SK-N-SH (cell line): ENCODE measurements at regions not wholly inside any gene's neighbourhood (a gene's known extent, or its start where the extent isn't known, plus 50 kb on each side); places are given as distances from the start of the nearest gene placed in this dataset.

Source experiments
- CTCF ChIA-PET: fragments of 300-600, 350-600 bp; formaldehyde crosslinking; extraction: SDS; loops from one replicate; lab custom pipeline; 2021; lab: Yijun Ruan, JAX
- POLR2A ChIA-PET: fragments of 350-600 bp; sonication (Branson Sonifier 250); formaldehyde crosslinking; extraction: SDS; loops from one replicate; lab custom pipeline; 2020; ENCODE audit warnings: antibody characterized with exemption, inconsistent platforms; lab: Yijun Ruan, JAX
- DNase-seq: peaks from one replicate; pipeline ENCODE4 v3.0.0; 2012
- H2AFZ ChIP-seq: fragments of 200-600 bp; sonication (generic); 2 replicates; pipeline ENCODE4 v1.8.1; 2016; ENCODE audit warnings: antibody characterized with exemption, mild to moderate bottlenecking, low read depth
- H3F3A ChIP-seq: fragments of 200-600 bp; sonication (generic); replicated peaks from 2 replicates; pipeline ENCODE3; 2016; ENCODE audit warnings: antibody characterized with exemption, mild to moderate bottlenecking; ENCODE audit not compliant: insufficient read depth
- H3K27ac ChIP-seq, 2 experiments: fragments of 200-500 bp in 1 of 2; fragments of 200-600 bp in 1 of 2; sonication (Bioruptor generic) in 1 of 2; sonication (generic), shearing (Covaris generic) in 1 of 2; 2 replicates each; pipeline versions ENCODE4 v1.5.1 to v1.6.1; 2014 to 2016; ENCODE audit warnings: low read depth in 2 of 2, inconsistent platforms in 1 of 2, low read length in 1 of 2, mild to moderate bottlenecking in 1 of 2, mixed read lengths in 1 of 2
- H3K27me3 ChIP-seq: fragments of 200-600 bp; sonication (generic), shearing (Covaris generic); 2 replicates; pipeline ENCODE4 v1.6.1; 2016; ENCODE audit warnings: mixed run types; ENCODE audit not compliant: insufficient read depth
- H3K36me3 ChIP-seq, 2 experiments: fragments of 200-500 bp in 1 of 2; fragments of 200-600 bp in 1 of 2; sonication (Bioruptor generic) in 1 of 2; sonication (generic) in 1 of 2; replicated peaks in 1 of 2; 2 replicates each; pipeline versions ENCODE3 to v1.5.1; 2014 to 2016; ENCODE audit warnings: low read length in 1 of 2, mild to moderate bottlenecking in 1 of 2; ENCODE audit not compliant: insufficient read depth in 2 of 2, control insufficient read depth in 1 of 2
- H3K4me1 ChIP-seq, 2 experiments: fragments of 200-500 bp in 1 of 2; fragments of 200-600 bp in 1 of 2; sonication (Bioruptor generic) in 1 of 2; sonication (generic), shearing (Covaris generic) in 1 of 2; 2 replicates each; pipeline versions ENCODE4 v1.5.1 to v1.6.1; 2014 to 2016; ENCODE audit warnings: low read depth in 1 of 2, low read length in 1 of 2, mixed run types in 1 of 2; ENCODE audit not compliant: insufficient read depth in 2 of 2, control insufficient read depth in 1 of 2
- H3K4me2 ChIP-seq: fragments of 200-600 bp; sonication (generic), shearing (Covaris generic); 2 replicates; pipeline ENCODE4 v1.6.1; 2017; ENCODE audit warnings: mixed run types
- H3K4me3 ChIP-seq, 2 experiments: fragments of 200-500 bp in 1 of 2; fragments of 200-600 bp in 1 of 2; sonication (Bioruptor generic) in 1 of 2; sonication (generic), shearing (Covaris generic) in 1 of 2; 2 replicates each; pipeline versions ENCODE4 v1.5.1 to v1.8.1; 2014 to 2016; ENCODE audit warnings: low read depth in 2 of 2, inconsistent platforms in 1 of 2, low read length in 1 of 2, mild to moderate bottlenecking in 1 of 2, mixed read lengths in 1 of 2, moderate library complexity in 1 of 2
- H3K79me2 ChIP-seq: fragments of 200-600 bp; sonication (generic); 2 replicates; pipeline ENCODE4 v1.8.1; 2017; ENCODE audit warnings: mild to moderate bottlenecking; ENCODE audit not compliant: insufficient read depth
- H3K9ac ChIP-seq: fragments of 200-600 bp; sonication (generic); 2 replicates; pipeline ENCODE4 v1.6.1; 2017; ENCODE audit warnings: mixed run types
- H3K9me2 ChIP-seq: fragments of 200-600 bp; sonication (generic); 2 replicates; pipeline ENCODE4 v1.6.1; 2017; ENCODE audit warnings: mixed run types
- H3K9me3 ChIP-seq: fragments of 200-600 bp; sonication (generic); 2 replicates; pipeline ENCODE4 v1.6.1; 2017; ENCODE audit warnings: mixed run types, mild to moderate bottlenecking, moderate library complexity
- H4K20me1 ChIP-seq: fragments of 200-600 bp; sonication (generic); 2 replicates; pipeline ENCODE4 v1.6.1; 2017; ENCODE audit warnings: mild to moderate bottlenecking, mixed run types; ENCODE audit not compliant: insufficient read depth
- CHD2 ChIP-seq: fragments of 150-350 bp; IDR thresholded peaks from 2 replicates; pipeline ENCODE4 v1.6.1; 2018; ENCODE audit warnings: low read length; ENCODE audit not compliant: partially characterized antibody
- EZH2phosphoT487 ChIP-seq: fragments of 200-600 bp; sonication (generic); IDR thresholded peaks from 2 replicates; pipeline ENCODE4 v1.6.1; 2017; ENCODE audit warnings: low read depth, mixed run types, mild to moderate bottlenecking, antibody characterized with exemption, moderate library complexity, borderline replicate concordance
- FOSL2 ChIP-seq: IDR thresholded peaks from 2 replicates; pipeline ENCODE4 v1.4.0; 2012; ENCODE audit warnings: low read depth, mild to moderate bottlenecking, moderate library complexity, borderline replicate concordance
- FOXJ3 ChIP-seq: sonication (generic); formaldehyde crosslinking; IDR thresholded peaks from 2 replicates; pipeline ENCODE4 v1.5.1; 2020; ENCODE audit warnings: mild to moderate bottlenecking, missing genetic modification reagents
- FOXM1 ChIP-seq: IDR thresholded peaks from 2 replicates; pipeline ENCODE4 v1.4.0; 2012; ENCODE audit warnings: low read depth, mild to moderate bottlenecking
- GABPA ChIP-seq: IDR thresholded peaks from 2 replicates; pipeline ENCODE4 v1.4.0; 2012; ENCODE audit warnings: low read depth, mild to moderate bottlenecking
- GATA2 ChIP-seq: sonication (generic); formaldehyde crosslinking; IDR thresholded peaks from 2 replicates; pipeline ENCODE4 v1.5.0; 2020; ENCODE audit warnings: mild to moderate bottlenecking, missing genetic modification reagents
- JUND ChIP-seq: IDR thresholded peaks from 2 replicates; pipeline ENCODE4 v1.4.0; 2012
- MEF2A ChIP-seq: IDR thresholded peaks from 2 replicates; pipeline ENCODE4 v1.4.0; 2012; ENCODE audit warnings: low read depth, borderline replicate concordance
- MXI1 ChIP-seq: IDR thresholded peaks from 2 replicates; pipeline ENCODE4 v1.6.1; 2012; ENCODE audit warnings: mild to moderate bottlenecking, low read depth, low read length, improper control_type of control experiment
- NFIC ChIP-seq: IDR thresholded peaks from 2 replicates; pipeline ENCODE4 v1.4.0; 2012; ENCODE audit warnings: borderline replicate concordance
- NRF1 ChIP-seq: IDR thresholded peaks from 2 replicates; pipeline ENCODE4 v1.6.1; 2012; ENCODE audit warnings: low read depth, mild to moderate bottlenecking, low read length
- RAD21 ChIP-seq: IDR thresholded peaks from 2 replicates; pipeline ENCODE4 v1.6.1; 2012; ENCODE audit warnings: mild to moderate bottlenecking, low read length
- RXRA ChIP-seq: IDR thresholded peaks from 2 replicates; pipeline ENCODE4 v1.4.0; 2012; ENCODE audit warnings: low read depth, mild to moderate bottlenecking, borderline replicate concordance
- SIN3A ChIP-seq: IDR thresholded peaks from 2 replicates; pipeline ENCODE4 v1.6.1; 2012; ENCODE audit warnings: low read depth, mild to moderate bottlenecking, low read length, moderate library complexity, borderline replicate concordance
- TAF1 ChIP-seq: IDR thresholded peaks from 2 replicates; pipeline ENCODE4 v1.6.1; 2012; ENCODE audit warnings: low read depth, mild to moderate bottlenecking, low read length, moderate library complexity, borderline replicate concordance
- TEAD4 ChIP-seq: IDR thresholded peaks from 2 replicates; pipeline ENCODE4 v1.4.0; 2012; ENCODE audit warnings: mild to moderate bottlenecking, borderline replicate concordance; ENCODE audit not compliant: insufficient read depth
- YY1 ChIP-seq: IDR thresholded peaks from 2 replicates; pipeline ENCODE4 v1.4.0; 2012; ENCODE audit warnings: low read depth, mild to moderate bottlenecking
- WGBS: methylation state at CpG from one replicate; pipeline ENCODE4 v1.1.6; 2017; ENCODE audit warnings: low lambda C conversion rate; 5-methylcytosine and 5-hydroxymethylcytosine counted together
- TF ChIP-seq, protein P1 (sequence below): fragments of 200-600 bp; sonication (generic); IDR thresholded peaks from 2 replicates; pipeline ENCODE4 v1.6.1; 2017; ENCODE audit warnings: antibody characterized with exemption, mild to moderate bottlenecking, moderate library complexity
- TF ChIP-seq, protein P2 (sequence below): IDR thresholded peaks from 2 replicates; pipeline ENCODE4 v1.4.0; 2012; ENCODE audit warnings: low read depth
- TF ChIP-seq, protein P3 (sequence below): IDR thresholded peaks from 2 replicates; pipeline ENCODE4 v1.4.0; 2012; ENCODE audit warnings: low read depth, borderline replicate concordance
- TF ChIP-seq, protein P4 (sequence below): IDR thresholded peaks from 2 replicates; pipeline ENCODE4 v1.4.0; 2012; ENCODE audit warnings: low read depth, borderline replicate concordance
- TF ChIP-seq, protein P5 (sequence below): fragments of 150-350 bp; IDR thresholded peaks from 2 replicates; pipeline ENCODE4 v1.6.1; 2017; ENCODE audit warnings: antibody characterized with exemption, low read length, low read depth, borderline replicate concordance

DNA sequence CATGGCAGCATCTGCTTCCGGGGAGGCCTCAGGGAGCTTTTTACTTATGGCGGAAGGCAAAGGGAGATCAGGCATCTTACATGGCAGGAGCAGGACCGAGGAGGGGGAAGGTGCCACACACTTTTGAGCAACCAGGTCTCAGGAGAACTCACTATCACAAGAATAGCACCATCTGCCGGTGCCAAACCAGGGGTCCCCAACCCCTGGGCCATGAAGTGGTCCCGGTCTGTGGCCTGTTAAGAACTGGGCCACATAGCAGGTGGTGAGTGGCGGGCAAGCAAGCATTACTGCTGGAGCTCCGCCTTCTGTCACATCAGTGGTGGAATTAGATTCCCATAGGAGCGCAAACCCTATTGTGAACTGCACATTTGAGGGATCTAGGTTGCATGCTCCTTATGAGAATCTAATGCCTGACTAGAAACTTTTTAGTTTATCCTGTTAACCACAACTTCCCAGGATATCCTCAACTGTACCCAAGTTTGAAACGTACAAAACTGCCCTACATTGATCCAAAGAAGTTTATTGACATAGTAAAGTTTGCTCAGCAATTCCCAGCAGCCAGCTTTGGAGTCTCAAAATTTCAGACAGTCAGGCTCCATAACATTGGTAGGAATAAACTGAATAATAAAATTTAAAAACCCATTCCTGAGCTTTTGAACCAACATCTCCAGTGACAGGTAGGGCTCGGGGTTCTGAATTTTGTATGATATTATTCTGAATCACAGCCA, 228.4 kb upstream of the TAC1 start:
- DNase-seq, result no peak
- ChIA-PET POLR2A (no interaction called here), CTCF (interaction anchor here (0.6 to 0.8 kb wide), 2 partner anchors 386 to 510 kb away, joined by 3 to 5 read pairs; partner anchors contain the start of gene SDHAF3)
- Histone ChIP-seq H3K9me3 (no peaks in the 10 kb centered on the region), H3K9ac (no peak overlapping the region), H3K4me2 (no peak overlapping the region), H3K79me2 (no peaks in the 10 kb centered on the region), H3K27ac (no peak overlapping the region), H3K36me3 (no peaks in the 10 kb centered on the region), H3F3A (no peaks in the 10 kb centered on the region), H3K4me3 (no peak overlapping the region), H3K27me3 (no peaks in the 10 kb centered on the region; the same call in 1 of the 2 replicates), H3K9me2 (no peaks in the 10 kb centered on the region), H4K20me1 (no peaks in the 10 kb centered on the region), H3K4me1 (no peaks in the 10 kb centered on the region)
- 12% methylated on average over 10 of the region's 10 CpGs for WGBS
- TF ChIP-seq, protein P1, sequence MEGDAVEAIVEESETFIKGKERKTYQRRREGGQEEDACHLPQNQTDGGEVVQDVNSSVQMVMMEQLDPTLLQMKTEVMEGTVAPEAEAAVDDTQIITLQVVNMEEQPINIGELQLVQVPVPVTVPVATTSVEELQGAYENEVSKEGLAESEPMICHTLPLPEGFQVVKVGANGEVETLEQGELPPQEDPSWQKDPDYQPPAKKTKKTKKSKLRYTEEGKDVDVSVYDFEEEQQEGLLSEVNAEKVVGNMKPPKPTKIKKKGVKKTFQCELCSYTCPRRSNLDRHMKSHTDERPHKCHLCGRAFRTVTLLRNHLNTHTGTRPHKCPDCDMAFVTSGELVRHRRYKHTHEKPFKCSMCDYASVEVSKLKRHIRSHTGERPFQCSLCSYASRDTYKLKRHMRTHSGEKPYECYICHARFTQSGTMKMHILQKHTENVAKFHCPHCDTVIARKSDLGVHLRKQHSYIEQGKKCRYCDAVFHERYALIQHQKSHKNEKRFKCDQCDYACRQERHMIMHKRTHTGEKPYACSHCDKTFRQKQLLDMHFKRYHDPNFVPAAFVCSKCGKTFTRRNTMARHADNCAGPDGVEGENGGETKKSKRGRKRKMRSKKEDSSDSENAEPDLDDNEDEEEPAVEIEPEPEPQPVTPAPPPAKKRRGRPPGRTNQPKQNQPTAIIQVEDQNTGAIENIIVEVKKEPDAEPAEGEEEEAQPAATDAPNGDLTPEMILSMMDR, result no peak
- no peak for TF ChIP-seq FOSL2
- TF ChIP-seq RXRA, result no peak
- TF ChIP-seq GATA2 (CRISPR knock-in tag), result no peak
- no peak for TF ChIP-seq FOXM1
- TF ChIP-seq RAD21, result no peak
- TF ChIP-seq, protein P2, sequence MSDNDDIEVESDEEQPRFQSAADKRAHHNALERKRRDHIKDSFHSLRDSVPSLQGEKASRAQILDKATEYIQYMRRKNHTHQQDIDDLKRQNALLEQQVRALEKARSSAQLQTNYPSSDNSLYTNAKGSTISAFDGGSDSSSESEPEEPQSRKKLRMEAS, result no peak
- TF ChIP-seq EZH2phosphoT487, result no peak
- TF ChIP-seq TAF1, result no peak
- no peak for TF ChIP-seq SIN3A
- TF ChIP-seq, all 33 proteins: peak for 0
- no peak overlapping the region for H2AFZ ChIP-seq

- no peak overlapping the region for H3K4me2 ChIP-seq
- H3K36me3 ChIP-seq, result no peaks in the 10 kb centered on the region
- no peak for DNase-seq
- no peak overlapping the region for H3K4me3 ChIP-seq
- H3K79me2 ChIP-seq, result no peaks in the 10 kb centered on the region
- ChIA-PET POLR2A (no interaction called here), CTCF (interaction anchor here (0.7 kb wide), 1 partner anchor 170 kb away, joined by 3 read pairs; no protein-coding TSS in a partner anchor)
- H3K9ac ChIP-seq, result no peak overlapping the region
- no peaks in the 10 kb centered on the region for H4K20me1 ChIP-seq
- no peaks in the 10 kb centered on the region for H3K4me1 ChIP-seq
- H3K9me3 ChIP-seq, result no peaks in the 10 kb centered on the region
- H3K27ac ChIP-seq, result no peak overlapping the region
- 1% methylated on average over 3 of the region's 3 CpGs for WGBS
- no peaks in the 10 kb centered on the region for H3F3A ChIP-seq
- no peak overlapping the region for H2AFZ ChIP-seq
- H3K27me3 ChIP-seq, result no peaks in the 10 kb centered on the region; the same call in 1 of the 2 replicates
- no peaks in the 10 kb centered on the region for H3K9me2 ChIP-seq
- TF ChIP-seq NRF1, result no peak
- TF ChIP-seq JUND, result no peak
- TF ChIP-seq, protein P3, sequence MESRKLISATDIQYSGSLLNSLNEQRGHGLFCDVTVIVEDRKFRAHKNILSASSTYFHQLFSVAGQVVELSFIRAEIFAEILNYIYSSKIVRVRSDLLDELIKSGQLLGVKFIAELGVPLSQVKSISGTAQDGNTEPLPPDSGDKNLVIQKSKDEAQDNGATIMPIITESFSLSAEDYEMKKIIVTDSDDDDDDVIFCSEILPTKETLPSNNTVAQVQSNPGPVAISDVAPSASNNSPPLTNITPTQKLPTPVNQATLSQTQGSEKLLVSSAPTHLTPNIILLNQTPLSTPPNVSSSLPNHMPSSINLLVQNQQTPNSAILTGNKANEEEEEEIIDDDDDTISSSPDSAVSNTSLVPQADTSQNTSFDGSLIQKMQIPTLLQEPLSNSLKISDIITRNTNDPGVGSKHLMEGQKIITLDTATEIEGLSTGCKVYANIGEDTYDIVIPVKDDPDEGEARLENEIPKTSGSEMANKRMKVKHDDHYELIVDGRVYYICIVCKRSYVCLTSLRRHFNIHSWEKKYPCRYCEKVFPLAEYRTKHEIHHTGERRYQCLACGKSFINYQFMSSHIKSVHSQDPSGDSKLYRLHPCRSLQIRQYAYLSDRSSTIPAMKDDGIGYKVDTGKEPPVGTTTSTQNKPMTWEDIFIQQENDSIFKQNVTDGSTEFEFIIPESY, result no peak
- no peak for TF ChIP-seq MEF2A
- no peak for TF ChIP-seq SIN3A
- TF ChIP-seq, protein P4, sequence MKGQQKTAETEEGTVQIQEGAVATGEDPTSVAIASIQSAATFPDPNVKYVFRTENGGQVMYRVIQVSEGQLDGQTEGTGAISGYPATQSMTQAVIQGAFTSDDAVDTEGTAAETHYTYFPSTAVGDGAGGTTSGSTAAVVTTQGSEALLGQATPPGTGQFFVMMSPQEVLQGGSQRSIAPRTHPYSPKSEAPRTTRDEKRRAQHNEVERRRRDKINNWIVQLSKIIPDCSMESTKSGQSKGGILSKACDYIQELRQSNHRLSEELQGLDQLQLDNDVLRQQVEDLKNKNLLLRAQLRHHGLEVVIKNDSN, result no peak
- no peak for TF ChIP-seq NFIC
- TF ChIP-seq YY1, result no peak
- TF ChIP-seq TEAD4, result no peak
- no peak for TF ChIP-seq CHD2
- no peak for TF ChIP-seq GABPA
- TF ChIP-seq MXI1, result no peak
- TF ChIP-seq, protein P5, sequence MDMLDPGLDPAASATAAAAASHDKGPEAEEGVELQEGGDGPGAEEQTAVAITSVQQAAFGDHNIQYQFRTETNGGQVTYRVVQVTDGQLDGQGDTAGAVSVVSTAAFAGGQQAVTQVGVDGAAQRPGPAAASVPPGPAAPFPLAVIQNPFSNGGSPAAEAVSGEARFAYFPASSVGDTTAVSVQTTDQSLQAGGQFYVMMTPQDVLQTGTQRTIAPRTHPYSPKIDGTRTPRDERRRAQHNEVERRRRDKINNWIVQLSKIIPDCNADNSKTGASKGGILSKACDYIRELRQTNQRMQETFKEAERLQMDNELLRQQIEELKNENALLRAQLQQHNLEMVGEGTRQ, result no peak
- no peak for TF ChIP-seq FOXJ3 (CRISPR knock-in tag)
- no peak for TF ChIP-seq TAF1
- no peak for TF ChIP-seq FOXM1
These were observed 225.2 kb upstream of the TAC1 start for GRCh38 chr7:97506728-97507127.
